ACHN (cell line): ENCODE measurements at regions not wholly inside any gene's neighbourhood (a gene's known extent, or its start where the extent isn't known, plus 50 kb on each side); places are given as distances from the start of the nearest gene placed in this dataset.
"Not testable (repeated sequence)": the region's sequence is repeated elsewhere in the genome, so short reads cannot be mapped to it uniquely, and the experiment has no call there.

ENCODE experiments used
- DNase-seq: peaks from one replicate; pipeline ENCODE4 v3.0.0-alpha.2; 2015
- in situ Hi-C: cut with HindIII; loops from 2 replicates; pipeline ENCODE4 v1.10.0; 2017; ENCODE audit warnings: low sequenced_read_pairs, low pct_ligation_motif_present, low pct_unique_long_range_greater_than_20kb

GRCh38 chrX:121360280-121360679 is 312.9 kb downstream of the GLUD2 start:
- DNase-seq: no peak
- in situ Hi-C loops: no loop called here

GRCh38 chrX:121365572-121366161 is 318.3 kb downstream of the GLUD2 start:
- in situ Hi-C loops: no loop called here
- DNase-seq: no peak

- DNase-seq: no peak
- in situ Hi-C loops: no loop called here
Observed at GRCh38 chrX:121374471-121374870, 327.1 kb downstream of the GLUD2 start.

- DNase-seq, in situ Hi-C loops: not testable (repeated sequence)
Observed at GRCh38 chrX:121381915-121382314, 334.5 kb downstream of the GLUD2 start.

GRCh38 chrX:121389976-121390714 is 342.7 kb downstream of the GLUD2 start:
- in situ Hi-C loops: no loop called here
- DNase-seq: no peak

- in situ Hi-C loops: no loop called here
- no peak for DNase-seq
Observed at GRCh38 chrX:121405826-121406225, 358.4 kb downstream of the GLUD2 start.

- in situ Hi-C loops: no loop called here
- DNase-seq: no peak
Observed at GRCh38 chrX:121407627-121408026, 360.2 kb downstream of the GLUD2 start.

GRCh38 chrX:121431514-121431913 is 384.1 kb downstream of the GLUD2 start:
- DNase-seq, in situ Hi-C loops: not testable (repeated sequence)

- in situ Hi-C loops: no loop called here
- no peak for DNase-seq
Observed at GRCh38 chrX:121433289-121433688, 385.9 kb downstream of the GLUD2 start.

- DNase-seq, in situ Hi-C loops: not testable (repeated sequence)
Observed at GRCh38 chrX:121437666-121438065, 390.3 kb downstream of the GLUD2 start.

- DNase-seq: no peak
- in situ Hi-C loops: no loop called here
Observed at GRCh38 chrX:121455890-121456289, 408.5 kb downstream of the GLUD2 start.

GRCh38 chrX:121456315-121456714 is 408.9 kb downstream of the GLUD2 start:
- DNase-seq: no peak
- in situ Hi-C loops: no loop called here

- DNase-seq: no peak
- in situ Hi-C loops: no loop called here
Observed at GRCh38 chrX:121457096-121457495, 409.7 kb downstream of the GLUD2 start.

- DNase-seq: peak; percentile 1
- in situ Hi-C loops: no loop called here
Observed at GRCh38 chrX:121479406-121479805, 432.0 kb downstream of the GLUD2 start.

GRCh38 chrX:121496966-121497365 is 449.6 kb downstream of the GLUD2 start:
- in situ Hi-C loops: no loop called here
- DNase-seq: no peak

GRCh38 chrX:121504153-121504552 is 456.7 kb downstream of the GLUD2 start:
- DNase-seq: no peak
- in situ Hi-C loops: no loop called here

- in situ Hi-C loops: no loop called here
- DNase-seq: no peak
Observed at GRCh38 chrX:121546317-121546716, 498.9 kb downstream of the GLUD2 start.

- in situ Hi-C loops: no loop called here
- no peak for DNase-seq
Observed at GRCh38 chrX:121558886-121559285, 511.5 kb downstream of the GLUD2 start.

- in situ Hi-C loops: no loop called here
- no peak for DNase-seq
Observed at GRCh38 chrX:121562616-121563015, 515.2 kb downstream of the GLUD2 start.

GRCh38 chrX:121569609-121570008 is 522.2 kb downstream of the GLUD2 start:
- in situ Hi-C loops: no loop called here
- no peak for DNase-seq
